MG63 (cell line): ENCODE measurements at regions not wholly inside any gene's neighbourhood (a gene's known extent, or its start where the extent isn't known, plus 50 kb on each side); places are given as distances from the start of the nearest gene placed in this dataset.
"Not testable (repeated sequence)": the region's sequence is repeated elsewhere in the genome, so short reads cannot be mapped to it uniquely, and the experiment has no call there.

Source experiments
- DNase-seq: peaks from one replicate; pipeline ENCODE4 v3.0.0-alpha.2; 2020
- H3K27me3 ChIP-seq: fragments of 250-450 bp; sonication (Bioruptor Pico); 2 replicates; pipeline ENCODE4 v1.5.1; 2020; ENCODE audit warnings: mild to moderate bottlenecking, moderate library complexity
- H3K36me3 ChIP-seq: fragments of 250-450 bp; sonication (Bioruptor Pico); 2 replicates; pipeline ENCODE4 v1.5.1; 2020; ENCODE audit warnings: mild to moderate bottlenecking, moderate library complexity
- H3K4me3 ChIP-seq: fragments of 250-450 bp; sonication (Bioruptor Pico); 2 replicates; pipeline ENCODE4 v1.5.1; 2020; ENCODE audit warnings: mild to moderate bottlenecking, moderate library complexity
- H3K9me3 ChIP-seq: fragments of 250-450 bp; sonication (Bioruptor Pico); 2 replicates; pipeline ENCODE4 v1.5.1; 2020; ENCODE audit warnings: mild to moderate bottlenecking, moderate library complexity

- no peak for DNase-seq
- no peak overlapping the region for H3K4me3 ChIP-seq
- peaks cover 17% of the 10 kb centered on the region for H3K27me3 ChIP-seq
- H3K9me3 ChIP-seq, result no peaks in the 10 kb centered on the region; the same call in 1 of the 2 replicates
- no peaks in the 10 kb centered on the region for H3K36me3 ChIP-seq
These were observed 136.8 kb upstream of the FMN2 start for GRCh38 chr1:239954836-239955235.

GRCh38 chr1:239955431-239955830, 136.3 kb upstream of the FMN2 start:
- no peak for DNase-seq
- H3K9me3 ChIP-seq, result no peaks in the 10 kb centered on the region; the same call in 1 of the 2 replicates
- H3K36me3 ChIP-seq, result no peaks in the 10 kb centered on the region

DNA sequence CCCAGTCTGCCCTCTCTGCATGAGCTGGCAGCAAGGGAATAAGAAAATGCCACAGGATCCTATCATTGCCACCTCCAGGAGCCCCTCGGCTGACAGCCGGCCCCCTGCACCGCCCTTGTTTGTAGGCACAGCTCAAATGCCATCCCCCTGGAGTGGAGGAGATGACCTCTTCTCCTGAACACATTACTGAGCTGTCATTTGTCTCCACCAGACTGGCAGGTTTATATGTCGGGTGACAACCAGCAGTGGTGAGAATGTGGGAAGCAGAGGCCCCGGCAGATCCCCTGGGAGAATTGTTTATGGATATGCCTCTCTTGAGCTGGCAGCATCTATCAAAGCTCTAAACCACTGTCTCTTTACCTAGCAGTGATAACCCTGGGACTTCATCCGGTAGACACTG, 135.4 kb upstream of the FMN2 start:
- Histone ChIP-seq H3K4me3 (no peak overlapping the region), H3K36me3 (no peaks in the 10 kb centered on the region), H3K27me3 (peaks cover 29% of the 10 kb centered on the region), H3K9me3 (no peaks in the 10 kb centered on the region; the same call in 1 of the 2 replicates)
- no peak for DNase-seq

More at GRCh38 chr1:239955431-239955830, 136.3 kb upstream of the FMN2 start:
- H3K27me3 ChIP-seq, result peaks cover 23% of the 10 kb centered on the region
- no peak overlapping the region for H3K4me3 ChIP-seq

DNA sequence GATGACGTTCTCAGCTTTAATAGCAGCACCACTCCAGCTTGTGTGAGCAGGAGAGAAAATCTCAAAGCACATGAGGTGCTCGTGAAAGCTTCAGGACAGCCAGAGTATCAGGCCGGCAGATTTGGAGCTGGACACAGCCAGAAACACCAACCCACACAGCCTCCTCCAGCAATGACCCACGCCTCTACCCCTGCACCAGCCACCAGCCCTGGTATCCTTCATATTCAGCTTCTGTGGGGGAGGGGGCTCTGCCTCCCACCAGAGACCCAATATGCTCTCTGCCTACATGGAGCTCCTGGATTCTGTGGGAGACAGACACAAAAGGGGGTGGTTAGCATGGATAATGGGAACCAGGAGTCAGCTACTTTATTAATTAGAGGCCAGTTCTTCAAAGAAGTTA, 133.6 kb upstream of the FMN2 start:
- peaks cover 36% of the 10 kb centered on the region for H3K27me3 ChIP-seq
- no peaks in the 10 kb centered on the region for H3K36me3 ChIP-seq
- H3K4me3 ChIP-seq, result no peak overlapping the region
- H3K9me3 ChIP-seq, result no peaks in the 10 kb centered on the region; the same call in 1 of the 2 replicates
- DNase-seq, result no peak

DNA sequence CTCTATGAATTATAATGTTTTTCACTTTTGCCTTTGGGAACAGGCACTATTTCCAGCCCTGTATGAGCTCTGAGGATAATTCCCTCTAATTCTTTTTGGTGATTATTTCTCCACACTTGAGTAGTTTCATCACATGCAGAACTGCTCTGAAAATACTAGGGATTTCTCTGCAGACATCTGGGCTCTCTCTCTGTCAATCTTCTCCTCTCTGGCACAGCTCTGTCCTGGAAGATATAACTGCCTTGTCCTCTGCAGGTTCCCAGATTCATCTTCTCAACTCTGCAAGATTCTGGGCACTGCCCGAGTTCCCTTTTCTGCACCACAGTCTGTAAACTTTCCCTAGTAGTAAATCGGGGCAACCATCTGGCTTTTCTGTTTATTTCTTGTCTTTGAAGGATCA, 131.3 kb upstream of the FMN2 start:
- Histone ChIP-seq H3K4me3 (no peak overlapping the region), H3K36me3 (no peaks in the 10 kb centered on the region), H3K27me3 (peaks cover 36% of the 10 kb centered on the region), H3K9me3 (no peaks in the 10 kb centered on the region; the same call in 1 of the 2 replicates)
- DNase-seq, result no peak

DNA sequence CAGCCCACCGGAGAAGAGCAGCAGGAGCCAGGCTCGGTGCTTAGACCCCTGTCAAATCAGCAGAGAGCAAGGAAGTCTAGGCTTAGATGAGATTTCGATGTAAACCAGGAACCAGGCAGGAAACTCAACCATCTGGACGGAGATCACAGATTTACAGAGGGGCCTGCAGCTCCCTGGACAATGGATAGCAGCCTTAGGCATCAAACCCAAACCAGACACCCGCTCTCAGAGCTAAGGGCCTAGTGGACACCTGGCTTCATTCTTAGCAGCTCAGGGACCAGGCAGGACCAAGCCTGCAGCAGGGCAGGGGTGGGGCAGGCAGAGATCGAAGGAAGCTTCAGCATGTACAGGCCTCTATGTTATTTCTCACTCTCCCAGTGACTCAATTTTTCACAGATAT, 127.8 kb upstream of the FMN2 start:
- H3K27me3 ChIP-seq, result peaks cover 25% of the 10 kb centered on the region
- H3K9me3 ChIP-seq, result no peaks in the 10 kb centered on the region; the same call in 1 of the 2 replicates
- no peak for DNase-seq

GRCh38 chr1:239976130-239976968, 115.3 kb upstream of the FMN2 start:
- Histone ChIP-seq H3K4me3 (no peak overlapping the region), H3K27me3 (peaks cover 5% of the 10 kb centered on the region; the same call in 1 of the 2 replicates), H3K36me3 (no peaks in the 10 kb centered on the region), H3K9me3 (0 out of 2 replicates have a peak, but pooled peaks cover 2% of the 10 kb centered on the region)
- peak; percentile 20 for DNase-seq

More for the DNA sequence above, 127.8 kb upstream of the FMN2 start:
- H3K4me3 ChIP-seq, result no peak overlapping the region
- no peaks in the 10 kb centered on the region for H3K36me3 ChIP-seq

- Histone ChIP-seq H3K9me3 (0 out of 2 replicates have a peak, but pooled peaks cover 2% of the 10 kb centered on the region), H3K4me3 (no peak overlapping the region), H3K36me3 (no peaks in the 10 kb centered on the region), H3K27me3 (no peaks in the 10 kb centered on the region; the same call in 1 of the 2 replicates)
- no peak for DNase-seq
These were observed 114.3 kb upstream of the FMN2 start for GRCh38 chr1:239977416-239977815.

DNA sequence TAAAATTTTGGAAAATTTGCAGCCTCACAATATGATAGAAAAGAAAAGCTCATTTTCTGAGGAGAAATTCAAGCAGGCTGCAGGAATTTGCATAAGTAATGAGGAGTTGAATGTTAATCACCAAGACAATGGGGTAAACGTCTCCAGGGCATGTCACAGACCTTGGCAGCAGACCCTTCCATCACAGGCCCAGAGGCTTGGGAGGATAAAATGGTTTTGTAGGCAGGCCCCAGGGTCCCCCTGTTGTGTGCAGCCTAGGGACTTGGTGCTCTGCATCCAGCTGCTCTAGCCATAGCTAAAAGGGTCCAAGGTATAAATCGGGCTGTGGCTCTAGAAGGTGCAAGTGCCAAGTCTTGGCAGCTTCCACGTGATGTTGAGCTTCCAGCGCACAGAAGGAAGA, 112.2 kb upstream of the FMN2 start:
- H3K27me3 ChIP-seq, result no peaks in the 10 kb centered on the region
- no peaks in the 10 kb centered on the region for H3K36me3 ChIP-seq
- no peak overlapping the region for H3K4me3 ChIP-seq
- DNase-seq, result no peak
- H3K9me3 ChIP-seq, result peaks cover 6% of the 10 kb centered on the region; the same call in 1 of the 2 replicates

GRCh38 chr1:239982762-239983161, 108.9 kb upstream of the FMN2 start:
- H3K27me3 ChIP-seq, result no peaks in the 10 kb centered on the region; the same call in 1 of the 2 replicates
- no peaks in the 10 kb centered on the region for H3K36me3 ChIP-seq
- H3K9me3 ChIP-seq, result peaks cover 20% of the 10 kb centered on the region
- no peak for DNase-seq
- no peak overlapping the region for H3K4me3 ChIP-seq

DNA sequence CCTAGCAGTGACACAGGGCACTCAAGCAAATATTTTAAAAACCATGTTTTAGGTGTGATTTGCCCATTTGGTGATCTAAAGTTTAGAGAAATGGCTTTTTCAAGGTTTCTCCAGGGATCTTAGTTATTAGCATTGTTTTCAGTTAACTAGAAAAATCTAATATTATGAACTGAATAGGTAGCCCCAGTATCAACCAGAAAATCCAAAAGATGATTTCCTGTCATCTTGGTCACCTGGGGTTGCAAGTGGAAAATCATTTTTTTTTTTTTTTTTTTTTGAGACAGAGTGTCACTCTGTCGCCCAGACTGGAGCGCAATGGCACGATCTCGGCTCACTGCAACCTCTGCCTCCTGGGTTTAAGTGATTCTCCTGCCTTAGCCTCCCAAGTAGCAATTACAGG, 106.6 kb upstream of the FMN2 start:
- H3K9me3 ChIP-seq, result peaks cover 20% of the 10 kb centered on the region
- no peaks in the 10 kb centered on the region for H3K36me3 ChIP-seq
- no peak overlapping the region for H3K4me3 ChIP-seq
- no peaks in the 10 kb centered on the region; the same call in 1 of the 2 replicates for H3K27me3 ChIP-seq
- DNase-seq, result no peak

DNA sequence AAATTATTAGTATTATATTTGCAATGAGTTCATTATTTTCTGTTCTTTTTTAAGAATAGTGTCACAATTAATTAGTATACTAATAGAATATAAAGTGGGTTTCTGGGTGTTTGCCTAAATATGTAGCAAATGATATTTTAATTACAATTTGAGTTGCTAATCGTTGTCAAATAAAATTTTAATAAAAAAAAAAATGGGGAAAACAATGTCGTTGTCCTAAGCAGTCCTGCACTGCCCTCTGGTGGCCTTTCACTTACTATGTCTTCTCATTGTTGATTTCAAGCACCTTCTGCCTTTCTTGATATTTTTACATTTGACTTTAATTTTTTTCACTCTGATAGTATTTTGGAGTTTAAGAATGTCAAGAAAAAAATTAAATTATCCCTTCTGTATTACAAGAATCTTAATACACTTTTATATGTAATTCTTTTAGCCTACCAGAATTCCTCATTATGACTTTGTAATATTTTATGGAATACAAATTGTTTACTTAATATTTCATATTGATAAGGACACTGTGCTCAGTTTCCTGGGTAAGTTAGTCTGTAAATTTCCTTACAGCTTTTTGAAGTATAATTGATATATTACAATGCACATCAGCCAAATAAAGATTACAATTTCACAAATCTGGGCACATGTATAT, 104.5 kb upstream of the FMN2 start:
- Histone ChIP-seq H3K4me3 (no peak overlapping the region), H3K36me3 (no peaks in the 10 kb centered on the region), H3K9me3 (peaks cover 18% of the 10 kb centered on the region), H3K27me3 (no peaks in the 10 kb centered on the region; the same call in 1 of the 2 replicates)
- peak; percentile 29 for DNase-seq

- Histone ChIP-seq H3K4me3 (no peak overlapping the region), H3K27me3 (peaks cover 15% of the 10 kb centered on the region), H3K36me3 (no peaks in the 10 kb centered on the region), H3K9me3 (peaks cover 10% of the 10 kb centered on the region)
- no peak for DNase-seq
These were observed 101.7 kb upstream of the FMN2 start for GRCh38 chr1:239989990-239990389.

GRCh38 chr1:239992566-239992965, 99.1 kb upstream of the FMN2 start:
- not testable (repeated sequence) for H3K9me3 ChIP-seq, DNase-seq, H3K4me3 ChIP-seq, H3K36me3 ChIP-seq
- H3K27me3 ChIP-seq, result peaks cover 41% of the 10 kb centered on the region

DNA sequence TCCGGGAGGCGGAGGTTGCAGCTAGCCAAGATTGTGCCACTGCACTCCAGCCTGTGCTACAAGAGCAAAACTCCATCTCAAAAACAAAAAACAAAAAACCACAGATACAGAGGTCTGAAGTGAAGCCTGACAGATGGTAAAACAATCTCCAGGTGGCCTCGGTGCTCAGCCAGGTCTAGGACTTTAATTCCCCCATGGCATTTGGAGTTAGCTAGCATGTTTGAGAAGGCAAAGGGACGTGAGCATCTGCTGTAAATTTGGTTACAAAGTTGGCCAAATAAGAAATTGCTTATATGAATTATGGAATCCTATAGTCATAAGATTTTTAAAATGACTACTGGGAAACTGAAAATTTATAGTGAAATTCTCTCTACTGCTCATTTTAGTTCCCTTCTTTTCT, 98.3 kb upstream of the FMN2 start:
- DNase-seq, result no peak
- H3K36me3 ChIP-seq, result no peaks in the 10 kb centered on the region
- H3K27me3 ChIP-seq, result peaks cover 43% of the 10 kb centered on the region
- no peaks in the 10 kb centered on the region for H3K9me3 ChIP-seq
- H3K4me3 ChIP-seq, result no peak overlapping the region

DNA sequence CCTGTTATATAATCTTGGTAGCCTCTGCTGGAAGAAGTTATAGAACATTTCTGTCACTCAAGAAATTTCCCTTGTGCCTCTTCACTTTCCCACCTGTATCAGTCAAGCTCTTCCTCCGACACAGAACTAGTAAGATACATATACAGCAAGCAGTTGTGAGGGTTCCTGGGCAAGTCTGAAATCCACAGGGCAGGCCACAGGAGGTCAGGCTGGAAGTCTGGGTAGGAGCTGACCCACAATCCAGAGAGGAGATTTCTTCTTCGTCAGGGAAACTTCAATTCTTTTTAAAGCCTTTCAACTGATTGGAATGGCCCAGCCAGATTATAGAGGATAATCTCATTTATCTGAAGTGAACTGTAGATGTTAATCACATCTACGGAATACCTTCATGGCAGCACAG, 96.4 kb upstream of the FMN2 start:
- no peak overlapping the region for H3K4me3 ChIP-seq
- no peaks in the 10 kb centered on the region for H3K9me3 ChIP-seq
- no peaks in the 10 kb centered on the region for H3K36me3 ChIP-seq
- DNase-seq, result no peak
- peaks cover 51% of the 10 kb centered on the region for H3K27me3 ChIP-seq

GRCh38 chr1:239997160-239997514, 94.5 kb upstream of the FMN2 start:
- H3K9me3 ChIP-seq, result no peaks in the 10 kb centered on the region
- H3K4me3 ChIP-seq, result no peak overlapping the region
- no peaks in the 10 kb centered on the region for H3K36me3 ChIP-seq
- DNase-seq, result no peak
- H3K27me3 ChIP-seq, result peaks cover 51% of the 10 kb centered on the region
